GM12878 (cell line): ENCODE measurements at regions not wholly inside any gene's neighbourhood (a gene's known extent, or its start where the extent isn't known, plus 50 kb on each side); places are given as distances from the start of the nearest gene placed in this dataset.

ENCODE experiments used
- ATAC-seq: fragments of 200-7000 bp; cut with Tn5 transposase; 3 replicates; pipeline ENCODE4 v1.9.1; 2020; ENCODE audit warnings: mild to moderate bottlenecking, moderate library complexity
- BruUV-seq: library from RNA; stranded (reverse); fragments of 400-500 nt; replicated peaks from 2 replicates; lab custom pipeline; 2021; lab: Mats Ljungman, UMichigan
- CTCF ChIA-PET: fragments of 300-600 bp; sonication (Branson Sonifier 250); formaldehyde crosslinking; extraction: SDS; loops from one replicate; lab custom pipeline; 2021; ENCODE audit warnings: inconsistent platforms; lab: Yijun Ruan, JAX
- POLR2A ChIA-PET: fragments of 350-600 bp; formaldehyde crosslinking; extraction: SDS; loops from one replicate; lab custom pipeline; 2021; ENCODE audit warnings: inconsistent platforms; lab: Charles Lee
- RAD21 ChIA-PET: fragments of 300-600 bp; sonication (Branson Sonifier 250); formaldehyde crosslinking; loops from one replicate; lab custom pipeline; 2023; ENCODE audit warnings: antibody characterized with exemption; ENCODE audit not compliant: unreplicated experiment; lab: Charles Lee
- SMC1A ChIA-PET: fragments of 300-600 bp; sonication (Branson Sonifier 250); formaldehyde crosslinking; loops from one replicate; lab custom pipeline; 2023; ENCODE audit not compliant: unreplicated experiment, uncharacterized antibody; lab: Charles Lee
- DNase-seq: peaks from one replicate; pipeline ENCODE4 v3.0.0-alpha.2; 2011; ENCODE audit warnings: low read depth, low spot score
- FAIRE-seq: peaks from 3 replicates; lab custom pipeline; 2011; peaks lifted over from hg19 to GRCh38; lab: Jason Lieb, UNC
- H2AFZ ChIP-seq: 2 replicates; pipeline ENCODE4 v1.6.0; 2011; ENCODE audit warnings: low read depth, low read length, control low read depth; ENCODE audit not compliant: control insufficient read depth
- H3K27ac ChIP-seq: 2 replicates; pipeline ENCODE4 v1.5.1; 2011; ENCODE audit warnings: control low read depth; ENCODE audit not compliant: control insufficient read depth, insufficient read depth
- H3K27me3 ChIP-seq, 2 experiments: replicated peaks in 1 of 2; 2 replicates each; pipeline versions ENCODE4 v1.6.0 to v1.6.1; 2011; ENCODE audit warnings: low read length in 1 of 2; ENCODE audit not compliant: control insufficient read depth in 2 of 2, insufficient read depth in 2 of 2
- H3K36me3 ChIP-seq, 2 experiments: 2 replicates each; pipeline ENCODE4 v1.5.1; 2011; ENCODE audit warnings: low read length in 1 of 2; ENCODE audit not compliant: control insufficient read depth in 2 of 2, insufficient read depth in 2 of 2
- H3K4me1 ChIP-seq: 2 replicates; pipeline ENCODE4 v1.6.1; 2011; ENCODE audit warnings: mild to moderate bottlenecking, low read length, moderate library complexity, mixed read lengths; ENCODE audit not compliant: control insufficient read depth, insufficient read depth
- H3K4me2 ChIP-seq: 2 replicates; pipeline ENCODE4 v1.6.0; 2011; ENCODE audit warnings: control low read depth; ENCODE audit not compliant: control insufficient read depth, insufficient read depth
- H3K4me3 ChIP-seq: fragments of 200-600 bp; sonication (generic); 2 replicates; pipeline ENCODE4 v1.5.1; 2016
- H3K79me2 ChIP-seq: 2 replicates; pipeline ENCODE4 v1.6.0; 2011; ENCODE audit warnings: low read length; ENCODE audit not compliant: control insufficient read depth, insufficient read depth
- H3K9ac ChIP-seq: 2 replicates; pipeline ENCODE4 v1.8.0; 2011; ENCODE audit warnings: low read length, control low read depth, mixed read lengths; ENCODE audit not compliant: control insufficient read depth, insufficient read depth
- H3K9me3 ChIP-seq: replicated peaks from 3 replicates; pipeline ENCODE4 v1.5.1; 2011; ENCODE audit warnings: mild to moderate bottlenecking, low read length; ENCODE audit not compliant: control insufficient read depth, insufficient read depth
- H4K20me1 ChIP-seq: 2 replicates; pipeline ENCODE4 v1.6.0; 2011; ENCODE audit not compliant: control insufficient read depth, insufficient read depth
- CHD2 ChIP-seq: IDR thresholded peaks from 2 replicates; pipeline ENCODE4 v1.6.1; 2011; ENCODE audit warnings: low read depth, low read length, improper control_type of control experiment, borderline replicate concordance
- FOS ChIP-seq: IDR thresholded peaks from 3 replicates; pipeline ENCODE4 v1.6.1; 2011; ENCODE audit warnings: borderline replicate concordance; ENCODE audit not compliant: insufficient read length; ENCODE audit errors: extremely low read depth
- MXI1 ChIP-seq: fragments of 150-350 bp; IDR thresholded peaks from 2 replicates; pipeline ENCODE4 v1.6.1; 2011; ENCODE audit warnings: low read depth, mild to moderate bottlenecking, inconsistent platforms, low read length, improper control_type of control experiment
- RFX5 ChIP-seq: IDR thresholded peaks from 2 replicates; pipeline ENCODE4 v1.6.1; 2011; ENCODE audit warnings: low read depth, low read length, improper control_type of control experiment
- SMARCA5 ChIP-seq: fragments of 450-650 bp; IDR thresholded peaks from 2 replicates; pipeline ENCODE4 v1.6.1; 2017; ENCODE audit warnings: mild to moderate bottlenecking
- SUPT20H ChIP-seq: IDR thresholded peaks from 2 replicates; pipeline ENCODE4 v1.6.1; 2011; ENCODE audit warnings: low read depth, mild to moderate bottlenecking, low read length, moderate library complexity, borderline replicate concordance; ENCODE audit not compliant: control insufficient read depth
- ZBTB11 ChIP-seq: fragments of 450-650 bp; formaldehyde crosslinking; IDR thresholded peaks from 2 replicates; pipeline ENCODE4 v1.5.0; 2022; ENCODE audit warnings: mild to moderate bottlenecking, missing genetic modification characterization
- ZBTB40 ChIP-seq: fragments of 450-650 bp; IDR thresholded peaks from 2 replicates; pipeline ENCODE4 v1.6.1; 2016; ENCODE audit warnings: mild to moderate bottlenecking, moderate library complexity, borderline replicate concordance
- WGBS: methylation state at CpG from one replicate; pipeline ENCODE4 v1.1.6; 2016; ENCODE audit warnings: low lambda C conversion rate; ENCODE audit not compliant: insufficient replicate concordance, insufficient coverage; ENCODE audit errors: missing lambda C conversion rate; 5-methylcytosine and 5-hydroxymethylcytosine counted together
- in situ Hi-C: fragments of 300-500 bp; cut with MboI; formaldehyde crosslinking; loops from 9 replicates; pipeline ENCODE4 v1.14.3; 2018; ENCODE audit warnings: mixed read lengths
- intact Hi-C: fragments of 100-400 bp; cut with micrococcal nuclease; formaldehyde crosslinking; loops from one replicate; pipeline ENCODE4 v1.14.2; 2022; ENCODE audit not compliant: unreplicated experiment

- in situ Hi-C loops (no loop called here), intact Hi-C loops (no loop called here)
- TF ChIP-seq SMARCA5 = no peak
- no peak for TF ChIP-seq ZBTB11 (CRISPR knock-in tag)
- no TSS peak for BruUV-seq
- WGBS = 9% methylated on average over 4 of the region's 4 CpGs
- Histone ChIP-seq H3K4me1 (no peaks in the 10 kb centered on the region), H3K9ac (no peak overlapping the region), H3K4me3 (no peak overlapping the region), H4K20me1 (no peaks in the 10 kb centered on the region), H2AFZ (no peak overlapping the region), H3K9me3 (peaks cover 2% of the 10 kb centered on the region; the same call in 1 of the 3 replicates), H3K4me2 (no peak overlapping the region), H3K27ac (no peak overlapping the region), H3K27me3 (no peaks in the 10 kb centered on the region), H3K36me3 (no peaks in the 10 kb centered on the region), H3K79me2 (no peaks in the 10 kb centered on the region)
- ChIA-PET POLR2A (no interaction called here), CTCF (no interaction called here), RAD21 (no interaction called here), SMC1A (no interaction called here)
- DNase-seq (no peak), ATAC-seq (no peak), FAIRE-seq (no peak)
Observed at GRCh38 chr4:3673176-3673575, 93.0 kb upstream of the ADRA2C start.

GRCh38 chr4:3672465-3672831, 93.7 kb upstream of the ADRA2C start:
- FAIRE-seq (no peak), ATAC-seq (no peak), DNase-seq (no peak)
- H3K27me3 ChIP-seq = no peaks in the 10 kb centered on the region
- H4K20me1 ChIP-seq = no peaks in the 10 kb centered on the region
- H3K4me2 ChIP-seq = no peak overlapping the region
- ChIA-PET POLR2A (no interaction called here), RAD21 (no interaction called here), SMC1A (no interaction called here), CTCF (no interaction called here)
- in situ Hi-C loops (no loop called here), intact Hi-C loops (no loop called here)
- H3K4me1 ChIP-seq = no peaks in the 10 kb centered on the region
- BruUV-seq = no TSS peak
- 46% methylated on average over 3 of the region's 3 CpGs for WGBS
- H3K9ac ChIP-seq = no peak overlapping the region
- no peak overlapping the region for H2AFZ ChIP-seq
- no peaks in the 10 kb centered on the region for H3K36me3 ChIP-seq
- no peak overlapping the region for H3K4me3 ChIP-seq
- H3K27ac ChIP-seq = no peak overlapping the region
- H3K9me3 ChIP-seq = peaks cover 2% of the 10 kb centered on the region; the same call in 1 of the 3 replicates
- H3K79me2 ChIP-seq = no peaks in the 10 kb centered on the region
- TF ChIP-seq RFX5 (no peak), SUPT20H (no peak), ZBTB40 (no peak), MXI1 (no peak), FOS (no peak), CHD2 (no peak)
